Spleen (tissue), 11 donors: ENCODE measurements at regions not wholly inside any gene's neighbourhood (a gene's known extent, or its start where the extent isn't known, plus 50 kb on each side); places are given as distances from the start of the nearest gene placed in this dataset.

Experiments
- DNase-seq: peaks from one replicate; pipeline ENCODE4 v3.0.0-alpha.2; 2020
- H3K27ac ChIP-seq, 8 donors: fragments of 200-600 bp; sonication (generic) in 7 of 8; 1 replicate in 4 of 8; 2 replicates in 4 of 8; pipeline versions ENCODE4 v1.5.0 to v1.8.0; 2016 to 2021; ENCODE audit warnings: inconsistent platforms in 4 of 8, mild to moderate bottlenecking in 4 of 8, moderate library complexity in 1 of 8
- H3K27me3 ChIP-seq, 7 donors: fragments of 200-600 bp; sonication (generic) in 6 of 7; replicated peaks in 1 of 7; 1 replicate in 4 of 7; 2 replicates in 3 of 7; pipeline versions ENCODE4 v1.5.0 to v1.8.0; 2016 to 2021; ENCODE audit warnings: inconsistent platforms in 3 of 7, mild to moderate bottlenecking in 1 of 7
- H3K36me3 ChIP-seq, 6 donors: fragments of 200-600 bp; sonication (generic) in 5 of 6; 1 replicate in 4 of 6; 2 replicates in 2 of 6; pipeline versions ENCODE4 v1.5.0 to v1.8.0; 2016 to 2021; ENCODE audit warnings: inconsistent platforms in 2 of 6
- H3K4me1 ChIP-seq, 6 donors: fragments of 200-600 bp; sonication (generic) in 5 of 6; 1 replicate in 3 of 6; 2 replicates in 3 of 6; pipeline versions ENCODE4 v1.5.0 to v1.8.0; 2016 to 2021; ENCODE audit warnings: inconsistent platforms in 3 of 6
- H3K4me3 ChIP-seq, 8 donors: fragments of 200-600 bp; sonication (generic) in 7 of 8; 1 replicate in 4 of 8; 2 replicates in 4 of 8; pipeline versions ENCODE4 v1.5.0 to v1.8.0; 2016 to 2021; ENCODE audit warnings: inconsistent platforms in 4 of 8, mild to moderate bottlenecking in 4 of 8, moderate library complexity in 2 of 8
- H3K9me3 ChIP-seq, 8 donors: fragments of 200-600 bp; sonication (generic) in 7 of 8; 1 replicate in 4 of 8; 2 replicates in 4 of 8; pipeline versions ENCODE4 v1.5.0 to v1.8.0; 2016 to 2021; ENCODE audit warnings: inconsistent platforms in 4 of 8
- CTCF ChIP-seq, 11 experiments: fragments of 200-600 bp in 7 of 11; fragments of 450-650 bp in 4 of 11; sonication (generic) in 4 of 11; IDR thresholded peaks in 8 of 11; conservative IDR thresholded peaks in 3 of 11; 1 replicate in 7 of 11; 2 replicates in 4 of 11; pipeline versions ENCODE4 v1.4.0 to v1.8.0; 2016 to 2021; ENCODE audit warnings: antibody characterized with exemption in 11 of 11, inconsistent platforms in 4 of 11, mild to moderate bottlenecking in 1 of 11
- POLR2A ChIP-seq, 3 donors: fragments of 450-650 bp; IDR thresholded peaks; one replicate each; pipeline ENCODE4 v1.5.1; 2017; ENCODE audit warnings: antibody characterized with exemption in 3 of 3, mild to moderate bottlenecking in 1 of 3
- POLR2AphosphoS5 ChIP-seq, 3 donors: sonication (generic); formaldehyde crosslinking; IDR thresholded peaks; one replicate each; pipeline ENCODE4 v1.5.1; 2017; ENCODE audit warnings: antibody characterized with exemption in 3 of 3
- WGBS, 5 donors: extraction: QIAGEN DNeasy Blood & Tissue Kit in 3 of 5; methylation state at CpG; one replicate each; pipeline versions ENCODE4 v1.1.5 to v1.1.7; 2013 to 2018; 5-methylcytosine and 5-hydroxymethylcytosine counted together
- intact Hi-C: fragments of 100-400 bp; cut with DNase I; formaldehyde crosslinking; loops from one replicate; pipeline ENCODE4 v1.15.0; 2023; ENCODE audit warnings: low total_unique reads
- donor health status: healthy with polysubstance abuse.
- donor health status: DM: no; HTN: no; CAD: no; lungs with moderate emphysema.
- donor health status: DM: no; HTN: no; CAD: no.
- donor health status: Bipolar disorder and iron deficiency.
- donor health status: healthy.
- donor health status: DM: no; HTN: no; CAD: no.
- donor health status: DM: yes; HTN: yes; CAD: no.

DNA sequence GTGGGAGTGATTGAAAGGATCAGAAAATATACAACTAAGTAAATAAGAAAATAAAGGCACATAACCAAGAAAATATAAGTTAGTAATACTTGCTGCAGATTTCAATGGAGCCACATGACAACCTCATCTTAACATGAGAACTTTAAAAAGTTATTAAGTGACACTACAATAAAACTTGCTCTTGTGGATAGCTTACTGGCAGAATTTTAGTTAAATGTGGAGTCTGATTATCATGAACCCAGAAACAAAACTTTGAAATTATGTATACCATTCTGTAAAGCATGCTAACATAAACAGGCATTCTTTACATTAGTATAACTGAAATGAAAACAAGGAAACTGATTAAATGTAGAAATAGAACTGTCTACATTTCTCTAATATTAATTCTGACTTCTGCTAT is 220.9 kb downstream of the RFPL4B start:
- intact Hi-C loops = no loop called here
- H3K27me3 ChIP-seq = no peaks in the 10 kb centered on the region
- TF ChIP-seq POLR2AphosphoS5 (IDR thresholded peaks at IDR 0.05) (no peak), CTCF (IDR thresholded peaks at IDR 0.05 in 8 of 11, conservative IDR thresholded peaks at IDR 0.05 in 3 of 11) (no peak), POLR2A (IDR thresholded peaks at IDR 0.05) (no peak)
- no peaks in the 10 kb centered on the region for H3K9me3 ChIP-seq
- peaks cover 0 to 1% (median 0%) of the 10 kb centered on the region in 6 donors for H3K4me1 ChIP-seq
- no peak overlapping the region for H3K4me3 ChIP-seq
- H3K27ac ChIP-seq = no peak overlapping the region
- no peak for DNase-seq
- no peaks in the 10 kb centered on the region for H3K36me3 ChIP-seq

DNA sequence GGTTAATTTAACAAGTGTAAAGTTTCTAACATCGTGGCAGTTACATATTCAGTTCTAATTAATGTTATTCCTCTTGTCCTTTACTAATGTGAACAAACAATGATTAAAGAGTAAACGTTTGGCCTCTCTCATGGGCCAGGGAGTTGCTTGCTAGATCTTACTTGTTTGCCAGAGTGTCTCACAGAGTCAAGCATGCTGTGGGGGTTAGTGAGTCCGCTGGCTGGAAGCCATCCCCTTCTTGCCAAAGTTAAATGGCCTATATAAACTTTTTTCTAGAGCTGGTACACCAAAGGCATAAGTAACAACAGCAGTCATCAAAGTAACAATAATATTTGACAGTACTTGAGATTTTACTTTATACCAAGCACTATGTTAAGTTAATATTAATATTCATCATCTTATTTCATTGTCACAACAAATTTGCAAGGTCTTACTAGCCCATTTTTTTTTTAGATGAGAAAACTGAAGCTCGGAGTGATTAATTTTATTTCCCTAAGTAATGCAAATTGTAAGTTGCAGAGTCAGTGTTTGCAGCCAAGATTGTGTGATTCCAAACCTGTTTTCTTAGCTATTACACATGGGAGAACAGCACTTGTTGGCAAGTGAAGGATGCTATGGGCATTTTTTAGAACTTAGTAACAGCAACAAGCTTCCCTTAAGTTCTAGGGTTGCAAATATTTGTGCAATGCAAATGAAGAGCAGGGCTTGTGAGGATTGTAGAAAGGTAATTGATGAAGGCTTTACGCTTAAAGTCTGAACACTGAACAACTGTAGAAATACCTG is 224.5 kb downstream of the RFPL4B start:
- Histone ChIP-seq H3K4me1 (no peaks in the 10 kb centered on the region), H3K4me3 (no peak overlapping the region), H3K36me3 (no peaks in the 10 kb centered on the region), H3K9me3 (no peaks in the 10 kb centered on the region), H3K27ac (no peak overlapping the region), H3K27me3 (no peaks in the 10 kb centered on the region)
- intact Hi-C loops = no loop called here
- no peak for TF ChIP-seq CTCF (IDR thresholded peaks at IDR 0.05 in 8 of 11, conservative IDR thresholded peaks at IDR 0.05 in 3 of 11)
- no peak for TF ChIP-seq POLR2A (IDR thresholded peaks at IDR 0.05)
- no peak for TF ChIP-seq POLR2AphosphoS5 (IDR thresholded peaks at IDR 0.05)
- 63 to 79% (median 73%) methylated on average over 5 of the region's 5 CpGs for WGBS, 5 donors
- DNase-seq = no peak

DNA sequence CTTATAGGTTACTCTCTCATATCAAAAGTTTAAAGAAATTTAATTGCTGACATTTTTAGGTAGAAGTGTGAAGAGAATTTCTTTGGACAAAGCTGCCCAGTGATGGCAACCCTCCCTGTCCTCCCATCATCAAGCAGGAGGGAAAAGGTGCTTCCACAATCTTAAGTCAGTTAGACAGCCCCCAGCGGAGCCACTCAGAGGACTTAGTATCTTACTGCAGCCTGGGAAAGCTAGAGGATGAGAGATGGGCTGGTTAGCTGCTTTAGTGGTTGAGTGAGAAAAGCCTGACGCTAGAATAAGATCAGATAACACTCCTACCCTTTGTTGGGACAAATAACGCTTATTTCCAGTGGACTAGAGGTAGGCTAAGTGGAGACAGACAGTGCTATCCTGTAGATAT is 227.1 kb downstream of the RFPL4B start:
- no peaks in the 10 kb centered on the region for H3K9me3 ChIP-seq
- H3K27ac ChIP-seq = no peak overlapping the region
- H3K4me1 ChIP-seq = no peaks in the 10 kb centered on the region
- DNase-seq = no peak
- H3K4me3 ChIP-seq = no peak overlapping the region
- H3K27me3 ChIP-seq = no peaks in the 10 kb centered on the region
- WGBS, 5 donors = 84 to 94% (median 89%) methylated on average over 3 of the region's 3 CpGs
- H3K36me3 ChIP-seq = no peaks in the 10 kb centered on the region
- TF ChIP-seq CTCF (IDR thresholded peaks at IDR 0.05 in 8 of 11, conservative IDR thresholded peaks at IDR 0.05 in 3 of 11) = no peak
- no peak for TF ChIP-seq POLR2AphosphoS5 (IDR thresholded peaks at IDR 0.05)
- TF ChIP-seq POLR2A (IDR thresholded peaks at IDR 0.05) = no peak
- intact Hi-C loops = no loop called here

GRCh38 chr6:112575309-112575834 is 228.2 kb downstream of the RFPL4B start:
- Histone ChIP-seq H3K27ac (no peak overlapping the region), H3K4me3 (no peak overlapping the region), H3K36me3 (no peaks in the 10 kb centered on the region), H3K9me3 (no peaks in the 10 kb centered on the region), H3K4me1 (no peaks in the 10 kb centered on the region), H3K27me3 (no peaks in the 10 kb centered on the region)
- WGBS, 5 donors = 55 to 83% (median 75%) methylated on average over 3 of the region's 3 CpGs
- DNase-seq = no peak
- no peak for TF ChIP-seq POLR2A (IDR thresholded peaks at IDR 0.05)
- TF ChIP-seq POLR2AphosphoS5 (IDR thresholded peaks at IDR 0.05) = no peak
- TF ChIP-seq CTCF (IDR thresholded peaks at IDR 0.05 in 8 of 11, conservative IDR thresholded peaks at IDR 0.05 in 3 of 11) = no peak
- intact Hi-C loops = no loop called here
